NCI-H345 treated with DMSO at 0.1 percent for 48 hours (cell line): ENCODE measurements at regions not wholly inside any gene's neighbourhood (a gene's known extent, or its start where the extent isn't known, plus 50 kb on each side); places are given as distances from the start of the nearest gene placed in this dataset.
"Not testable (repeated sequence)": the region's sequence is repeated elsewhere in the genome, so short reads cannot be mapped to it uniquely, and the experiment has no call there.

Experiments used
- DNase-seq: peaks from one replicate; lab custom pipeline; 2025; ENCODE audit not compliant: unreplicated experiment; lab: John Stamatoyannopoulos, UW

GRCh38 chr14:48325486-48325885 is 650.1 kb upstream of the MDGA2 start:
- DNase-seq, result no peak

- DNase-seq, result no peak
These were observed 648.3 kb upstream of the MDGA2 start for GRCh38 chr14:48323665-48324064.

- no peak for DNase-seq
These were observed 644.4 kb upstream of the MDGA2 start for GRCh38 chr14:48319823-48320222.

GRCh38 chr14:48304729-48305128 is 629.3 kb upstream of the MDGA2 start:
- no peak for DNase-seq

GRCh38 chr14:48289701-48290100 is 614.3 kb upstream of the MDGA2 start:
- DNase-seq, result no peak

GRCh38 chr14:48285217-48285616 is 609.8 kb upstream of the MDGA2 start:
- not testable (repeated sequence) for DNase-seq

GRCh38 chr14:48275301-48275700 is 599.9 kb upstream of the MDGA2 start:
- DNase-seq, result no peak

- DNase-seq, result no peak
These were observed 599.4 kb upstream of the MDGA2 start for GRCh38 chr14:48274826-48275225.

- DNase-seq, result not testable (repeated sequence)
These were observed 592.5 kb upstream of the MDGA2 start for GRCh38 chr14:48267926-48268325.

- not testable (repeated sequence) for DNase-seq
These were observed 590.8 kb upstream of the MDGA2 start for GRCh38 chr14:48266201-48266600.

GRCh38 chr14:48261436-48261835 is 586.0 kb upstream of the MDGA2 start:
- DNase-seq, result no peak

GRCh38 chr14:48260394-48261295 is 585.2 kb upstream of the MDGA2 start:
- DNase-seq, result not testable (repeated sequence)

- not testable (repeated sequence) for DNase-seq
These were observed 584.5 kb upstream of the MDGA2 start for GRCh38 chr14:48259876-48260275.

GRCh38 chr14:48259232-48259631 is 583.8 kb upstream of the MDGA2 start:
- not testable (repeated sequence) for DNase-seq

- DNase-seq, result not testable (repeated sequence)
These were observed 583.3 kb upstream of the MDGA2 start for GRCh38 chr14:48258703-48259102.

GRCh38 chr14:48253020-48253419 is 577.6 kb upstream of the MDGA2 start:
- DNase-seq, result no peak

- DNase-seq, result no peak
These were observed 575.9 kb upstream of the MDGA2 start for GRCh38 chr14:48251290-48251689.

GRCh38 chr14:48250575-48250974 is 575.2 kb upstream of the MDGA2 start:
- no peak for DNase-seq

- no peak for DNase-seq
These were observed 572.6 kb upstream of the MDGA2 start for GRCh38 chr14:48247977-48248376.

GRCh38 chr14:48243900-48244299 is 568.5 kb upstream of the MDGA2 start:
- no peak for DNase-seq

- DNase-seq, result no peak
These were observed 553.7 kb upstream of the MDGA2 start for GRCh38 chr14:48229091-48229490.

GRCh38 chr14:48193893-48194292 is 518.5 kb upstream of the MDGA2 start:
- no peak for DNase-seq

- not testable (repeated sequence) for DNase-seq
These were observed 474.2 kb upstream of the MDGA2 start for GRCh38 chr14:48149624-48150023.
